A549 (cell line): ENCODE measurements at regions not wholly inside any gene's neighbourhood (a gene's known extent, or its start where the extent isn't known, plus 50 kb on each side); places are given as distances from the start of the nearest gene placed in this dataset.

Experiments
- ATAC-seq, 2 experiments: fragments of 200-7000 bp in 1 of 2; fragments of >200 bp in 1 of 2; cut with Nextera tagmentation in 1 of 2; cut with Tn5 transposase in 1 of 2; 3 replicates each; pipeline versions ENCODE4 v1.8.0 to v1.9.1; 2018 to 2020; ENCODE audit warnings: mild to moderate bottlenecking in 1 of 2, moderate library complexity in 1 of 2
- CTCF ChIA-PET: fragments of 300-600 bp; sonication (Branson Sonifier 250); formaldehyde crosslinking; extraction: SDS; loops from one replicate; lab custom pipeline; 2021; ENCODE audit warnings: antibody characterized with exemption, inconsistent platforms; lab: Yijun Ruan, JAX
- POLR2A ChIA-PET: fragments of 350-600 bp; formaldehyde crosslinking; extraction: SDS; loops from one replicate; lab custom pipeline; 2021; ENCODE audit warnings: antibody characterized with exemption, inconsistent platforms; lab: Yijun Ruan, JAX
- DNase-seq, 2 experiments: peaks; one replicate each; pipeline versions ENCODE4 v3.0.0 to v3.0.0-alpha.2; 2011 to 2016; ENCODE audit warnings: low read depth in 1 of 2, low spot score in 1 of 2
- FAIRE-seq: peaks from 2 replicates; lab custom pipeline; 2011; peaks lifted over from hg19 to GRCh38; lab: Jason Lieb, UNC
- H3K27ac ChIP-seq, 2 experiments: fragments of >200 bp; sonication (Bioruptor Twin); formaldehyde crosslinking; 3 replicates each; pipeline ENCODE4 v1.5.1; 2016 to 2017
- H3K4me1 ChIP-seq: fragments of >200 bp; sonication (Bioruptor Twin); formaldehyde crosslinking; 3 replicates; pipeline ENCODE4 v1.6.1; 2016
- H3K4me2 ChIP-seq: fragments of >200 bp; sonication (Bioruptor Twin); formaldehyde crosslinking; 3 replicates; pipeline ENCODE4 v1.6.1; 2016
- H3K4me3 ChIP-seq: fragments of >200 bp; sonication (Bioruptor Twin); formaldehyde crosslinking; 3 replicates; pipeline ENCODE4 v1.5.1; 2016
- H3K9me3 ChIP-seq: fragments of >200 bp; sonication (Bioruptor Twin); formaldehyde crosslinking; 3 replicates; pipeline ENCODE4 v1.6.1; 2016
- CBX2 ChIP-seq: fragments of 200-600 bp; sonication (generic); IDR thresholded peaks from 2 replicates; pipeline ENCODE4 v1.6.1; 2016; ENCODE audit warnings: low read depth, mild to moderate bottlenecking, borderline replicate concordance
- CEBPB ChIP-seq, 2 experiments: fragments of >200 bp in 1 of 2; sonication (Bioruptor Twin) in 1 of 2; formaldehyde crosslinking in 1 of 2; IDR thresholded peaks; 2 replicates each; pipeline ENCODE4 v1.6.1; 2012 to 2016
- CHD2 ChIP-seq: fragments of 150-350 bp; IDR thresholded peaks from 2 replicates; pipeline ENCODE4 v1.6.1; 2014; ENCODE audit warnings: low read length; ENCODE audit not compliant: partially characterized antibody
- CHD4 ChIP-seq: fragments of 200-600 bp; sonication (generic); IDR thresholded peaks from 2 replicates; pipeline ENCODE4 v1.6.1; 2016; ENCODE audit warnings: antibody characterized with exemption, mild to moderate bottlenecking, borderline replicate concordance
- CTCF ChIP-seq: fragments of >200 bp; sonication (Bioruptor Twin); formaldehyde crosslinking; IDR thresholded peaks from 3 replicates; pipeline ENCODE4 v1.5.1; 2016
- EP300 ChIP-seq, 2 experiments: fragments of >200 bp; sonication (Bioruptor Twin); formaldehyde crosslinking; IDR thresholded peaks; 2 replicates in 1 of 2; 3 replicates in 1 of 2; pipeline ENCODE4 v1.6.1; 2016 to 2017
- FOSB ChIP-seq: fragments of 250-450 bp; sonication (Bioruptor Pico); IDR thresholded peaks from 2 replicates; pipeline ENCODE4 v1.5.0; 2020; ENCODE audit warnings: mild to moderate bottlenecking, moderate library complexity
- HDAC2 ChIP-seq: fragments of 200-600 bp; sonication (generic); IDR thresholded peaks from 2 replicates; pipeline ENCODE4 v1.6.1; 2016
- HOXB13 ChIP-seq: fragments of 250-450 bp; sonication (Bioruptor Pico); IDR thresholded peaks from 2 replicates; pipeline ENCODE4 v1.5.0; 2020; ENCODE audit warnings: low read depth, mild to moderate bottlenecking, moderate library complexity
- HOXB5 ChIP-seq: fragments of 250-450 bp; sonication (Bioruptor Pico); IDR thresholded peaks from 2 replicates; pipeline ENCODE4 v1.5.0; 2020; ENCODE audit warnings: mild to moderate bottlenecking, moderate library complexity
- MAFK ChIP-seq: fragments of 450-650 bp; IDR thresholded peaks from 2 replicates; pipeline ENCODE4 v1.6.1; 2014; ENCODE audit not compliant: partially characterized antibody
- MAZ ChIP-seq: fragments of 150-350 bp; IDR thresholded peaks from 2 replicates; pipeline ENCODE4 v1.6.1; 2014; ENCODE audit warnings: antibody characterized with exemption, low read depth, low read length, borderline replicate concordance
- PHF8 ChIP-seq: fragments of 200-600 bp; sonication (generic); IDR thresholded peaks from 2 replicates; pipeline ENCODE4 v1.6.1; 2016; ENCODE audit warnings: low read depth, mild to moderate bottlenecking, antibody characterized with exemption, moderate library complexity, borderline replicate concordance
- RAD21 ChIP-seq, 2 experiments: fragments of >200 bp in 1 of 2; sonication (Bioruptor Twin) in 1 of 2; formaldehyde crosslinking in 1 of 2; IDR thresholded peaks in 1 of 2; conservative IDR thresholded peaks in 1 of 2; 2 replicates in 1 of 2; 3 replicates in 1 of 2; pipeline ENCODE4 v1.6.1; 2012 to 2018; ENCODE audit warnings: inconsistent platforms in 1 of 2
- RFX5 ChIP-seq: fragments of 450-650 bp; IDR thresholded peaks from 2 replicates; pipeline ENCODE4 v1.7.1; 2014; ENCODE audit warnings: antibody characterized with exemption, mild to moderate bottlenecking, moderate library complexity
- SMC3 ChIP-seq: fragments of >200 bp; sonication (Bioruptor Twin); formaldehyde crosslinking; IDR thresholded peaks from 3 replicates; pipeline ENCODE4 v1.6.1; 2018; ENCODE audit warnings: inconsistent platforms
- SREBF2 ChIP-seq: fragments of 450-650 bp; IDR thresholded peaks from 2 replicates; pipeline ENCODE4 v1.6.1; 2014; ENCODE audit warnings: mild to moderate bottlenecking, moderate library complexity
- TFCP2L1 ChIP-seq: fragments of 250-450 bp; sonication (Bioruptor Pico); IDR thresholded peaks from 2 replicates; pipeline ENCODE4 v1.5.0; 2021; ENCODE audit warnings: mild to moderate bottlenecking
- ZFP36 ChIP-seq: fragments of 450-650 bp; IDR thresholded peaks from 2 replicates; pipeline ENCODE4 v1.6.1; 2014; ENCODE audit warnings: borderline replicate concordance; ENCODE audit not compliant: partially characterized antibody
- ZNF302 ChIP-seq: fragments of 250-450 bp; sonication (Bioruptor Pico); IDR thresholded peaks from 2 replicates; pipeline ENCODE4 v1.9.0; 2021; ENCODE audit warnings: inconsistent platforms, mild to moderate bottlenecking, moderate library complexity
- WGBS: methylation state at CpG from one replicate; pipeline ENCODE4 v1.1.6; 2017; ENCODE audit errors: missing lambda C conversion rate; 5-methylcytosine and 5-hydroxymethylcytosine counted together
- TF ChIP-seq, protein P1 (sequence below): fragments of >200 bp; sonication (Bioruptor Twin); formaldehyde crosslinking; IDR thresholded peaks from 2 replicates; pipeline ENCODE4 v1.6.1; 2016
- TF ChIP-seq, protein P2 (sequence below): fragments of 250-450 bp; sonication (Bioruptor Pico); IDR thresholded peaks from 2 replicates; pipeline ENCODE4 v1.5.0; 2020; ENCODE audit warnings: low read depth, mild to moderate bottlenecking, moderate library complexity
- TF ChIP-seq, protein P3 (sequence below): fragments of >200 bp; sonication (Bioruptor Twin); formaldehyde crosslinking; IDR thresholded peaks from 3 replicates; pipeline ENCODE4 v1.6.1; 2016

DNA sequence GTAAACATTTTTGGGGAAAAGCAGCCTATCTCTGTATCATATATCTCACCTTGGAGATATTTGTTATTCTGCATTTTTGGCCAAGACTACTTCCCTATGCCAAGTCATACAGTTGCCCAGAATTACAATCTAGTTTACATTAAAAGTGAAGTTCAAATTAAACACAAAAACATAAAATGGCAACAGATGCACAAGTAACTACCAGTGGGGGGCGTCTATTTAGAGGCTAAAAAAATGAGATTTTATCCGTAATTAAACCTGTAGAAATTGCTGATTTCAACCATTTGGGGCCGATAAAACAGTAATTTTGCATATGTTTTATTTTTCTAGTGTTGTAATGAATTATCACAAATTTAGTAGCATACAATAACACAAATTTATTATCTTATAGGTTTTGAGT lies 787.1 kb upstream of the CHD1 start:
- Histone ChIP-seq H3K4me2 (no peak overlapping the region), H3K9me3 (no peaks in the 10 kb centered on the region), H3K4me1 (no peaks in the 10 kb centered on the region), H3K27ac (no peak overlapping the region), H3K4me3 (no peak overlapping the region)
- no peak for FAIRE-seq
- 22% methylated on average over 3 of the region's 3 CpGs for WGBS
- ChIA-PET POLR2A (no interaction called here), CTCF (no interaction called here)
- no peak for ATAC-seq
- TF ChIP-seq TFCP2L1 (CRISPR knock-in tag) (no peak), RFX5 (no peak), CBX2 (no peak)
- no peak for DNase-seq

DNA sequence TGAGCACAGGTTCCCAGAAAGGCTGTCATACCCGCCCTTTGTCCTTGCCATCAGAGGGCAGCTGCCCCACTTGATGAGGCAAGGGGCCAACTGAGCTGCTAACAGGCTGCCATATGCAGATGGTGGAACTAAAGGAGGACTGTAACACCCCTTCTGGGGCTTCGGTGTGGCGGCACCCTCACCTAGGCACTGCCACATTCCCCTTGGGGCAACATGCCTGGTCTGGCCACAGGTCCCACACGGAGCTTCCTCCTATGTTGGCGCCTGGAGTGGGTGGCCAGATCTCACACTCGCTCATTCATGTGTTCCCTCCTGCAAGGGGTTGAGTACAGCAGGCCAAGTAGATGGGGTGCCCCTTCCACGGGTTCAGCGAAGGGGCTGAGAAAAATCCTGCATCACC lies 777.4 kb upstream of the CHD1 start:
- no peak overlapping the region for H3K4me2 ChIP-seq
- ChIA-PET CTCF (no interaction called here), POLR2A (no interaction called here)
- no peak overlapping the region for H3K27ac ChIP-seq
- WGBS, result 37% methylated on average over 7 of the region's 8 CpGs
- FAIRE-seq (no peak), DNase-seq (no peak), ATAC-seq (no peak)
- TF ChIP-seq PHF8, result no peak
- no peak for TF ChIP-seq MAZ
- TF ChIP-seq EP300 (IDR thresholded peaks at IDR 0.05), result no peak
- TF ChIP-seq SREBF2, result no peak
- TF ChIP-seq RAD21 (conservative IDR thresholded peaks at IDR 0.05 in 1 of 2, IDR thresholded peaks at IDR 0.05 in 1 of 2), result no peak
- no peak for TF ChIP-seq HOXB5 (CRISPR knock-in tag)
- no peak for TF ChIP-seq FOSB (CRISPR knock-in tag)
- H3K9me3 ChIP-seq, result no peaks in the 10 kb centered on the region
- H3K4me1 ChIP-seq, result no peaks in the 10 kb centered on the region
- H3K4me3 ChIP-seq, result no peak overlapping the region

DNA sequence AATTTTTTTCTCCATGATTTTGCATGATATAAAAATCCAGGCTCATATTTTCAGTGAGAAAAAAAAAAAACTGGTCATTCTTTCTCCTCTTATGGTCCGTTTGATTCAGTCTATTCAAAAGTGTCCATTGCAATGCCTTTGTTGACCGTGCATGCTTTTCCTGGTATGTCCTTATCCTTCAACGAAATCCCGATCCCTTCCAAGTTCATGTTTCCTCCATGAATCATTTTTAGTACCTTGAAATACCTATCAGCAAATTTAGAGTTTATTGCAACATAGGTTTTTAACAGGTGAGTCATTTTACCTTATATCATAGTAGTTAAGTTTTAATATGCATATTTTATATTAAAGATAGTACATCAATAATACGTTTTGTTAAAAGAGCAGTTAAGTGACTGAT lies 773.8 kb upstream of the CHD1 start:
- POLR2A ChIA-PET, result no interaction called here
- H3K4me3 ChIP-seq, result no peak overlapping the region
- DNase-seq (no peak), ATAC-seq (no peak), FAIRE-seq (no peak)
- no peak overlapping the region for H3K27ac ChIP-seq
- CTCF ChIA-PET, result no interaction called here
- WGBS, result 15% methylated on average over 5 of the region's 5 CpGs
- no peak overlapping the region for H3K4me2 ChIP-seq
- TF ChIP-seq, protein P1, sequence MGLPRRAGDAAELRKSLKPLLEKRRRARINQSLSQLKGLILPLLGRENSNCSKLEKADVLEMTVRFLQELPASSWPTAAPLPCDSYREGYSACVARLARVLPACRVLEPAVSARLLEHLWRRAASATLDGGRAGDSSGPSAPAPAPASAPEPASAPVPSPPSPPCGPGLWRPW, result no peak
- TF ChIP-seq, protein P2, sequence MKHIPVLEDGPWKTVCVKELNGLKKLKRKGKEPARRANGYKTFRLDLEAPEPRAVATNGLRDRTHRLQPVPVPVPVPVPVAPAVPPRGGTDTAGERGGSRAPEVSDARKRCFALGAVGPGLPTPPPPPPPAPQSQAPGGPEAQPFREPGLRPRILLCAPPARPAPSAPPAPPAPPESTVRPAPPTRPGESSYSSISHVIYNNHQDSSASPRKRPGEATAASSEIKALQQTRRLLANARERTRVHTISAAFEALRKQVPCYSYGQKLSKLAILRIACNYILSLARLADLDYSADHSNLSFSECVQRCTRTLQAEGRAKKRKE (CRISPR knock-in tag), result no peak
- TF ChIP-seq HDAC2 (no peak), MAZ (no peak), CHD2 (no peak), CHD4 (no peak), FOSB (CRISPR knock-in tag) (no peak), SMC3 (no peak), ZFP36 (no peak), CEBPB (IDR thresholded peaks at IDR 0.05) (no peak), CTCF (no peak), ZNF302 (CRISPR knock-in tag) (no peak), HOXB13 (CRISPR knock-in tag) (no peak), MAFK (no peak)
- TF ChIP-seq, protein P3, sequence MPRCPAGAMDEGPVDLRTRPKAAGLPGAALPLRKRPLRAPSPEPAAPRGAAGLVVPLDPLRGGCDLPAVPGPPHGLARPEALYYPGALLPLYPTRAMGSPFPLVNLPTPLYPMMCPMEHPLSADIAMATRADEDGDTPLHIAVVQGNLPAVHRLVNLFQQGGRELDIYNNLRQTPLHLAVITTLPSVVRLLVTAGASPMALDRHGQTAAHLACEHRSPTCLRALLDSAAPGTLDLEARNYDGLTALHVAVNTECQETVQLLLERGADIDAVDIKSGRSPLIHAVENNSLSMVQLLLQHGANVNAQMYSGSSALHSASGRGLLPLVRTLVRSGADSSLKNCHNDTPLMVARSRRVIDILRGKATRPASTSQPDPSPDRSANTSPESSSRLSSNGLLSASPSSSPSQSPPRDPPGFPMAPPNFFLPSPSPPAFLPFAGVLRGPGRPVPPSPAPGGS, result no peak
- no peaks in the 10 kb centered on the region for H3K4me1 ChIP-seq
- no peaks in the 10 kb centered on the region for H3K9me3 ChIP-seq
